ENCODE measurements at regions not wholly inside any gene's neighbourhood (a gene's known extent, or its start where the extent isn't known, plus 50 kb on each side); places are given as distances from the start of the nearest gene placed in this dataset.

GRCh38 chr10:130398090-130398994, 262.2 kb downstream of the GLRX3 start:
- DNase-seq (ENCODE audit: low read depth in 1 of 2, low spot score in 1 of 2): no peak

GRCh38 chr10:130399425-130399950, 263.3 kb downstream of the GLRX3 start:
- no peak for DNase-seq (ENCODE audit: low read depth in 1 of 2, low spot score in 1 of 2)

GRCh38 chr10:130400890-130401289, 264.7 kb downstream of the GLRX3 start:
- no peak for DNase-seq (ENCODE audit: low read depth in 1 of 2, low spot score in 1 of 2)

GRCh38 chr10:130401860-130402765, 265.9 kb downstream of the GLRX3 start:
- DNase-seq (ENCODE audit: low read depth in 1 of 2, low spot score in 1 of 2): no peak

GRCh38 chr10:130403153-130404075, 267.2 kb downstream of the GLRX3 start:
- DNase-seq (ENCODE audit: low read depth in 1 of 2, low spot score in 1 of 2): no peak

- DNase-seq (ENCODE audit: low read depth in 1 of 2, low spot score in 1 of 2): no peak
These were observed 268.4 kb downstream of the GLRX3 start for GRCh38 chr10:130404476-130405055.

GRCh38 chr10:130407052-130407451, 270.9 kb downstream of the GLRX3 start:
- no peak for DNase-seq (ENCODE audit: low read depth in 1 of 2, low spot score in 1 of 2)

GRCh38 chr10:130409331-130409730, 273.1 kb downstream of the GLRX3 start:
- DNase-seq (ENCODE audit: low read depth in 1 of 2, low spot score in 1 of 2): no peak

- no peak for DNase-seq (ENCODE audit: low read depth in 1 of 2, low spot score in 1 of 2)
These were observed 273.7 kb downstream of the GLRX3 start for GRCh38 chr10:130409931-130410330.

GRCh38 chr10:130411496-130412085, 275.4 kb downstream of the GLRX3 start:
- no peak for DNase-seq (ENCODE audit: low read depth in 1 of 2, low spot score in 1 of 2)

- no peak for DNase-seq (ENCODE audit: low read depth in 1 of 2, low spot score in 1 of 2)
These were observed 276.1 kb downstream of the GLRX3 start for GRCh38 chr10:130412317-130412716.

- no peak for DNase-seq (ENCODE audit: low read depth in 1 of 2, low spot score in 1 of 2)
These were observed 280.4 kb downstream of the GLRX3 start for GRCh38 chr10:130416334-130417150.

- no peak for DNase-seq (ENCODE audit: low read depth in 1 of 2, low spot score in 1 of 2)
These were observed 282.5 kb downstream of the GLRX3 start for GRCh38 chr10:130418731-130419130.

- DNase-seq (ENCODE audit: low read depth in 1 of 2, low spot score in 1 of 2): no peak
These were observed 285.7 kb downstream of the GLRX3 start for GRCh38 chr10:130421909-130422308.

- no peak for DNase-seq (ENCODE audit: low read depth in 1 of 2, low spot score in 1 of 2)
These were observed 286.5 kb downstream of the GLRX3 start for GRCh38 chr10:130422366-130423324.

- DNase-seq (ENCODE audit: low read depth in 1 of 2, low spot score in 1 of 2): no peak
These were observed 287.5 kb downstream of the GLRX3 start for GRCh38 chr10:130423455-130424305.

- no peak for DNase-seq (ENCODE audit: low read depth in 1 of 2, low spot score in 1 of 2)
These were observed 288.2 kb downstream of the GLRX3 start for GRCh38 chr10:130424418-130424817.

Measured in stimulated activated CD4-positive, alpha-beta T cell treated with anti-CD3 and anti-CD28 coated beads, Interleukin-15, amount 100 ng/mL, for 1 hour (primary cell).